ENCODE measurements at regions not wholly inside any gene's neighbourhood (a gene's known extent, or its start where the extent isn't known, plus 50 kb on each side); places are given as distances from the start of the nearest gene placed in this dataset.

DNA sequence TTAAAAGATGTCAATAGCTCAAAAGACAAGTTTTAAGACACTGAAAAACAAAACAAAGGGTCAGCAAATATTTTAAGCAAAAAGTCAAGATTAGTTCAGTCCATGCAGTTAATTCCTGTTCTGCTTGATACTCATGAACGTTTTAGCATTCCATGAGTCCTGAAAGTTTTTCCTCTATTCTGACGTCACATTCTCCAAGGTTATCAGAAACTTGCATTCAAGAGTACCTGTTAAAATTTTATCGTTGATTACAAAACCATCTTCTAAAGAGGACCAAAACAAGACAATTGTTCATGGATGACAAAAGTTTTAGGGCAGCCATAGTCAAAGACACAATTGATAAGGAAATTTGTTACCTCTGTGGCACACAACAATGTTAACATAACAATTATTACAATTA, 52.5 kb upstream of the VOPP1 start:
- no peak for DNase-seq (ENCODE audit: low spot score)

DNA sequence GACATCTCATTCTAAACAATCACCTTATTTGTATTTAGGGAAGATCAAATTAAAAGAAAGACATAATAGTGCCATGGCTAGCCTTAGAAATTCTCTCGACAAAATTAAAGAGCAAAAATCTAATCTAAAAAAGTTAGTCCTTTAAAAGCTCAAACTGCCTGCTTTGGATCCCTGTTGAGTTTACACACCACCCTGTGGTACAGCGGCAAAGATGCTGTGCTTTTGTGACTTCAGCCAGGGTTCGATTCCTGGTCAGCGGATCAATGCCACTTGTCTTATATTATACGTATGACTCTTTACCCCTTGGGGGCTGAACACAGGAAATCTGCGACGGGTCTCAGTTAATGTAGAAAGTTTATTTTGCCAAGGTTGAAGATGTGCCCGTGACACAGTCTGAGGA, 51.3 kb upstream of the VOPP1 start:
- DNase-seq (ENCODE audit: low spot score), result no peak

DNA sequence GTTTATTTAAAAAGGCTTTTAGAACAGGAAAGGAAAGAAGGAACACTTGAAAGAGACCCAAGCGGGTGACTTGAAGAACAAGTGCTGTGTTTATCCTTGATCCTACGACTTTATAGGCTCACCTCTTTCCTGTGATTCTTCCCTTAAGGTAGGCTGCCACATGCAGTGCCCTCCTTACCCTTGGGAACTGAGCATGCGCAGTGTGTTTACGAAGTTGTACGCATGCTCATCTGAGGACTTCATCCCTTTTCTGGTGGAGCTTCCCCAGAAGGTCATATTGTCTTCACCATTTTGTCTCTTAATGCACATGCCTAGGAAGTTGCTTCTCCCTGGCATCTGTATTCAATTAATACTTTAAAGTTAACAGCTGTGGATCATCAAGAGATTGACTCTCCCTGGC, 49.9 kb upstream of the VOPP1 start:
- no peak for DNase-seq (ENCODE audit: low spot score)
